AG10803 (cell line): ENCODE measurements at regions not wholly inside any gene's neighbourhood (a gene's known extent, or its start where the extent isn't known, plus 50 kb on each side); places are given as distances from the start of the nearest gene placed in this dataset.
A peak's percentile ranks its signal among the peaks of the same experiment; 100 is the strongest.

Source experiments
- DNase-seq: peaks from one replicate; pipeline ENCODE4 v3.0.0; 2010; ENCODE audit warnings: low read depth
- H3K4me3 ChIP-seq: 2 replicates; pipeline ENCODE4 v1.5.1; 2011; ENCODE audit warnings: mild to moderate bottlenecking, low read length, control low read depth
- CTCF ChIP-seq: conservative IDR thresholded peaks from 2 replicates; pipeline ENCODE4 v1.5.1; 2011; ENCODE audit warnings: mild to moderate bottlenecking, low read length, control low read depth, inconsistent platforms

- H3K4me3 ChIP-seq: no peak overlapping the region
- TF ChIP-seq CTCF: no peak
- no peak for DNase-seq
These were observed 975.7 kb upstream of the WWC1 start for GRCh38 chr5:167315762-167316161.

- TF ChIP-seq CTCF: peak; percentile 24; the same call in 1 of the 2 replicates
- H3K4me3 ChIP-seq: no peak overlapping the region
- no peak for DNase-seq
These were observed 973.6 kb upstream of the WWC1 start for GRCh38 chr5:167317884-167318283.

GRCh38 chr5:167319243-167319642, 972.2 kb upstream of the WWC1 start:
- no peak overlapping the region for H3K4me3 ChIP-seq
- TF ChIP-seq CTCF: no peak
- no peak for DNase-seq

- no peak for DNase-seq
These were observed 971.4 kb upstream of the WWC1 start for GRCh38 chr5:167320019-167320418.

GRCh38 chr5:167332309-167332708, 959.1 kb upstream of the WWC1 start:
- no peak overlapping the region for H3K4me3 ChIP-seq
- no peak for DNase-seq
- no peak for TF ChIP-seq CTCF

More at GRCh38 chr5:167320019-167320418, 971.4 kb upstream of the WWC1 start:
- no peak overlapping the region for H3K4me3 ChIP-seq
- TF ChIP-seq CTCF: no peak

DNA sequence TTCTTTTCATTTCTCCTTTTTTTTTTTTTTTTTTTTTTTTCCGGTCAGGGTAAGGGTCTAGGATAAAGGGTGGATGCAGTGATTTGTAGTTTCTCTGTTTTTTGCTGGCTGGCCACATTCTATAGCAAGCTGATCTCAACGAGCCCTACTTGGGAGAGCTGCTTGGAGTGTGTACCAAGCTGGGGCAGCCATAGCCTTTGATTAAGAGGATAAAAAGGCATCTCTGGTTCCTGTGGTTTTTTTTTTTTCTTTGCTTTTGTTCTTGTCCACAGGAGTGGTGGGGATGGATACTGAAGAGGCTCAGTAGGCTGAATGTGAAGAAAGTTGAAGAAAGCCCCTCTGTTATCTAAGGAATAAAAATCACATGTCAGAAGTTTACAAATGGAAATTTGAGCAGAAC, 955.3 kb upstream of the WWC1 start:
- no peak overlapping the region for H3K4me3 ChIP-seq
- TF ChIP-seq CTCF: no peak
- DNase-seq: no peak

DNA sequence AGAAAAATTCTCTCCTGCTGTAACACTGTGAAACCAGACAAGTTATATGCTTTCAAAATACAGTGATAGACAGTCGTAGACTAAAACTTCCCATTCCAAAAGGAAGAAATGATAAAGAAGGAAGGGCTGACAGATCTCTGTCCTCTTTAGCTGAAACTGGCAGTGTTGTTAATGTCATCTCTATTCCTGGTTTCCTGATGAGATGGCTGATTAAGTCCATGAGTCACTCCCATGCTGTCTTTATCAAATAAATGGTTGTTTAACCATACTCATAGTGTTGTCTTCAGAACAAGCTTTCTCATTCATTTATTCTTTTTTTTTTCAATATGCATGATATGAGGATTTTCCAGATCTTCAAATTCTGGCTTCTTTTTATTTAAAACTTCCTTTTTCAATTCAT, 952.2 kb upstream of the WWC1 start:
- H3K4me3 ChIP-seq: no peak overlapping the region
- TF ChIP-seq CTCF: no peak
- no peak for DNase-seq
